Gastrocnemius medialis (tissue), 4 donors: ENCODE measurements at regions not wholly inside any gene's neighbourhood (a gene's known extent, or its start where the extent isn't known, plus 50 kb on each side); places are given as distances from the start of the nearest gene placed in this dataset.

Source experiments
- CTCF ChIP-seq, 5 experiments: fragments of 450-650 bp in 3 of 5; fragments of 200-600 bp in 2 of 5; sonication (generic) in 2 of 5; IDR thresholded peaks in 4 of 5; conservative IDR thresholded peaks in 1 of 5; 1 replicate in 4 of 5; 2 replicates in 1 of 5; pipeline ENCODE4 v1.5.1; 2016 to 2019; ENCODE audit warnings: antibody characterized with exemption in 5 of 5, mild to moderate bottlenecking in 3 of 5, moderate library complexity in 3 of 5
- POLR2A ChIP-seq, 2 donors: fragments of 450-650 bp; IDR thresholded peaks; one replicate each; pipeline ENCODE4 v1.6.1; 2017; ENCODE audit warnings: antibody characterized with exemption in 2 of 2, mild to moderate bottlenecking in 2 of 2, moderate library complexity in 2 of 2

GRCh38 chr6:16047435-16047990 is 81.4 kb upstream of the MYLIP start:
- no peak for TF ChIP-seq CTCF (IDR thresholded peaks at IDR 0.05 in 4 of 5, conservative IDR thresholded peaks at IDR 0.05 in 1 of 5)
- TF ChIP-seq POLR2A (IDR thresholded peaks at IDR 0.05): no peak
